NB4 (cell line): ENCODE measurements at regions not wholly inside any gene's neighbourhood (a gene's known extent, or its start where the extent isn't known, plus 50 kb on each side); places are given as distances from the start of the nearest gene placed in this dataset.

ENCODE experiments used
- CTCF ChIP-seq: IDR thresholded peaks from one replicate; pipeline ENCODE4 v1.5.1; 2012; ENCODE audit warnings: low read depth, low read length
- POLR2A ChIP-seq: IDR thresholded peaks from 2 replicates; pipeline ENCODE4 v1.6.1; 2011; ENCODE audit warnings: mild to moderate bottlenecking; ENCODE audit not compliant: insufficient read length; ENCODE audit errors: extremely low read depth

GRCh38 chrX:57817302-57817701 lies 93.0 kb downstream of the ZXDA start:
- no peak for TF ChIP-seq CTCF
- no peak for TF ChIP-seq POLR2A
